Activated CD4-positive, alpha-beta T cell treated with anti-CD3 and anti-CD28 coated beads for 36 hours (primary cell): ENCODE measurements at regions not wholly inside any gene's neighbourhood (a gene's known extent, or its start where the extent isn't known, plus 50 kb on each side); places are given as distances from the start of the nearest gene placed in this dataset.

ENCODE experiments used
- ATAC-seq: fragments of 200-7000 bp; cut with Tn5 transposase; one replicate; pipeline ENCODE4 v1.10.0; 2021; ENCODE audit warnings: mild to moderate bottlenecking, moderate library complexity
- CTCF ChIA-PET: fragments of 350-600 bp; sonication (Branson Sonifier 250); formaldehyde crosslinking; loops from one replicate; lab custom pipeline; 2021; ENCODE audit warnings: antibody characterized with exemption; lab: Charles Lee
- POLR2A ChIA-PET: fragments of 350-600 bp; sonication (Branson Sonifier 250); formaldehyde crosslinking; loops from one replicate; lab custom pipeline; 2021; ENCODE audit warnings: antibody characterized with exemption, inconsistent platforms; lab: Charles Lee
- DNase-seq: peaks from one replicate; pipeline ENCODE4 v3.0.0-alpha.2; 2020
- H3K27ac Mint-ChIP-seq: one replicate; pipeline ENCODE4 v1.8.0; 2021; ENCODE audit warnings: mixed read lengths
- H3K27me3 Mint-ChIP-seq: one replicate; pipeline ENCODE4 v1.8.0; 2021; ENCODE audit warnings: mixed read lengths
- H3K36me3 Mint-ChIP-seq: one replicate; pipeline ENCODE4 v1.8.0; 2021; ENCODE audit warnings: low read depth, mixed read lengths
- H3K4me1 Mint-ChIP-seq: one replicate; pipeline ENCODE4 v1.8.0; 2021; ENCODE audit warnings: mixed read lengths
- H3K4me3 Mint-ChIP-seq: one replicate; pipeline ENCODE4 v1.8.0; 2021; ENCODE audit warnings: mild to moderate bottlenecking, moderate library complexity, mixed read lengths
- H3K9me3 Mint-ChIP-seq: one replicate; pipeline ENCODE4 v1.8.0; 2021; ENCODE audit warnings: low read depth, mixed read lengths
- intact Hi-C, 2 experiments: fragments of 100-400 bp; cut with DNase I in 1 of 2; cut with micrococcal nuclease in 1 of 2; formaldehyde crosslinking; loops; one replicate each; pipeline versions ENCODE4 v1.14.2 to v1.15.1; 2022 to 2024; cut with DNase I, micrococcal nuclease

DNA sequence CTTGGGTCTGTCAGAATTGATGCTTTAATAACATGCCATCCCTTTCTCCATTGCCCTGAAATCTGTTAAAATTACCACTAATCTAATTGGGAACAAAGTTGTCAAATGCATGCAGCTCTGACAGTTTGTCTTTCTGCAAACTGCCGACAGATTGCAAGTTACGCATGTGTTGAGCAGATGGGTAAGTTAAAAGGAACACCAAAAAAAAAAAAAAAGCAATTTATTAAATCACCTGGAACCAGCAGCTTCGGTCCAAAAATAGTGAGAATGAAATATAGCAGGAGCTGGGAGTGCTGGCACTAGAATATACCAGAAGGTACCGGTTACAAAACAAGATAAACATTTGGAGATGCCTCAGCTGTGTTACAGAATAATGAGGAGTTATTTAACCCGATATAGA, 149.6 kb upstream of the C1orf87 start:
- no peak for ATAC-seq
- Mint-ChIP-seq H3K36me3 (no peaks in the 10 kb centered on the region), H3K4me3 (no peak overlapping the region), H3K27ac (no peak overlapping the region), H3K4me1 (peaks cover 10% of the 10 kb centered on the region), H3K9me3 (no peaks in the 10 kb centered on the region), H3K27me3 (peaks cover 6% of the 10 kb centered on the region)
- ChIA-PET POLR2A (no interaction called here), CTCF (no interaction called here)
- DNase-seq, result no peak
- intact Hi-C loops, result no loop called here

DNA sequence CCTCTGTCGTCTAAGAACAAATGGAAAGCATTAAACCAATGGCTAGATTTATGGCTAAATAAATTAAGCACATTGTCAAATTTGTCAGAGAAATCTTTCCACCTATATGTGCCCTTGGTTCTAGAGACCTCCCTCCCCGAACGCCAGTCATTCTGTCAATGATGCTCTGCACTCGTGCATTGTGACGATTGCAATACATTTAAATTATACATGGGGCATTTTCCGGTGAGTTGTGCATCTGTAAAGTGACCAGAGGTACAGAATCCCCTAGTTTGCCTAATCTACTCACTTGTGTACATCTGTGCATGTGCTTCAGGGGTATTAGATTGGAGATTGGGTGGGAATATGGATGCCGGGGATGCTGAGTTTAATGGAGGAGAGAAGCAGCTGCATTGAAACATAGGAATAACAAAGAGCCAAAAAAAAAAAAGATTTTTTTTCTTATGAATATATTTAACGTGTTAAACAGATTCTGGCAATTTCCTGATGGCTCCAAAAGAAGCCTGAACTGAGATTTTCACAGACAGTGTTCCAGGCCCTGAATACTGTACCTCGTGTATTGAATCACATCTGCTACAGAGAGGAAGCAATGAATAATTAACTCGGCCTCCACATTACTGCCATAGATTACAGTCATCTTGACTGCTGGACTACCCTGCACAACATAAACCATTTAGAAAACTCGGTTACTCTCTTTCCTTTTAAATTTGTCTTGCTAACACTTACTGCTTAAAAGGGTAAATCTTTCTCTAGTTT, 149.0 kb upstream of the C1orf87 start:
- Mint-ChIP-seq H3K36me3 (no peaks in the 10 kb centered on the region), H3K27me3 (peaks cover 6% of the 10 kb centered on the region), H3K4me3 (no peak overlapping the region), H3K9me3 (no peaks in the 10 kb centered on the region), H3K27ac (no peak overlapping the region), H3K4me1 (peaks cover 4% of the 10 kb centered on the region)
- DNase-seq (no peak), ATAC-seq (no peak)
- ChIA-PET CTCF (interaction anchor here (0.6 kb wide), 1 partner anchor 13 kb away, joined by 3 read pairs; no protein-coding TSS in a partner anchor), POLR2A (no interaction called here)
- intact Hi-C loops, result no loop called here

DNA sequence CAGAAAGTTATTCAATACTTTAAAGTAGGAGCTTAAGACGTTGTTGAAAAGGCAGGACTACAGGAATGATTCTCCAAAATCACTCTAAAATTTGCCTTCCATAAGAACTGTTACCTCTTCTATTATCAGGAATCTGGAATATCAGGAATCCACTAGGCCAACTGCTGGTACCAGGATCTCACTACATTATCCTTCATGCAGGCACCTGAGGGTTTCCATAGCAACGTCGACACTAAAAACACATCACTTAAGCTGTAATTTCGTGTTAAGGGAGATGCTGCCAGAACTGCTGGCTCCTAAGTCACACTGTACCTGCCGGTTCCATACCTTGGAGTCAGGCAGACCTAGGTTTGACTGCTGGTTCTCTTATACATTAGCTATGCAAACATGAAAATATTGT, 139.7 kb upstream of the C1orf87 start:
- intact Hi-C loops, result no loop called here
- no peaks in the 10 kb centered on the region for H3K27me3 Mint-ChIP-seq
- no peak overlapping the region for H3K27ac Mint-ChIP-seq
- no peak overlapping the region for H3K4me3 Mint-ChIP-seq
- no peak for DNase-seq
- no peak for ATAC-seq
- no peaks in the 10 kb centered on the region for H3K36me3 Mint-ChIP-seq
- no peaks in the 10 kb centered on the region for H3K4me1 Mint-ChIP-seq
- ChIA-PET POLR2A (no interaction called here), CTCF (no interaction called here)
- no peaks in the 10 kb centered on the region for H3K9me3 Mint-ChIP-seq

DNA sequence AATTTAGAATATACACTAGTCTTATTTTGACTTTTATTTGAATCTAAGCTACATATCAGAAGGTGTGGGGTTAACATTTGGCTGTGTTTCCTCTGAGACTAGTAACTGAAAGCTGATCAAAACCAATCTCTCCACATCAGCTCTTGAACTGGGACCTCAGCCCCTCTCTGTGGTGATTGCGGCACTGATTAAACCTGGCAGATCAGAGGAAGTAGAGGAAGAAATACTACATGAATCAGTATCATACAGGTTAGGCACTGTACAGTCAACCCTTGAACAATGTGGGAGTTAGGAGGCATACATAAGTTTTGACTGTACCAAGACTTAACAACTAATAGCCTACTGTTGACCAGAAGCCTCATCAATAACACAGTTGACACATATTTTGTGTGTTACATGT, 122.5 kb upstream of the C1orf87 start:
- ATAC-seq, result no peak
- H3K9me3 Mint-ChIP-seq, result no peaks in the 10 kb centered on the region
- intact Hi-C loops, result no loop called here

DNA sequence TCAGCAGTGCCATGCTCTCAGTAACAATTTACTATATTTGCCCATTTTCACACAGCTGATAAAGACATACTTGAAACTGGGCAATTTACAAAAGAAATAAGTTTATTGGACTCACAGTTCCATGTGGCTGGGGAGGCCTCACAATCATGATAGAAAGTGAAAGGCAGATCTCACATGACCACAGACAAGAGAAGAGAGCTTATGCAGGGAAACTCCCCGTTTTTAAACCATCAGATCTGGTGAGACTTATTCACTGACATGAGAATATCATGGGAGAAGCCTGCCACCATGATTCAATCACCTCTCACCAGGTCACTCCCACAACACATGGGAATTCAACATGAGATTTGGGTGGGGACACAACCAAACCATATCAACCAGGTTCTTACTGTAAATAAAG, 112.1 kb upstream of the C1orf87 start:
- ChIA-PET CTCF (no interaction called here), POLR2A (no interaction called here)
- no peak overlapping the region for H3K27ac Mint-ChIP-seq
- ATAC-seq, result no peak
- DNase-seq, result no peak
- no peaks in the 10 kb centered on the region for H3K4me1 Mint-ChIP-seq
- no peaks in the 10 kb centered on the region for H3K36me3 Mint-ChIP-seq
- intact Hi-C loops, result no loop called here
- H3K27me3 Mint-ChIP-seq, result no peaks in the 10 kb centered on the region
- H3K4me3 Mint-ChIP-seq, result no peak overlapping the region
- H3K9me3 Mint-ChIP-seq, result peaks cover 19% of the 10 kb centered on the region

More for the DNA sequence above, 122.5 kb upstream of the C1orf87 start:
- Mint-ChIP-seq H3K36me3 (no peaks in the 10 kb centered on the region), H3K27me3 (no peaks in the 10 kb centered on the region), H3K4me1 (no peaks in the 10 kb centered on the region), H3K4me3 (no peak overlapping the region), H3K27ac (no peak overlapping the region)
- ChIA-PET CTCF (no interaction called here), POLR2A (no interaction called here)
- no peak for DNase-seq

DNA sequence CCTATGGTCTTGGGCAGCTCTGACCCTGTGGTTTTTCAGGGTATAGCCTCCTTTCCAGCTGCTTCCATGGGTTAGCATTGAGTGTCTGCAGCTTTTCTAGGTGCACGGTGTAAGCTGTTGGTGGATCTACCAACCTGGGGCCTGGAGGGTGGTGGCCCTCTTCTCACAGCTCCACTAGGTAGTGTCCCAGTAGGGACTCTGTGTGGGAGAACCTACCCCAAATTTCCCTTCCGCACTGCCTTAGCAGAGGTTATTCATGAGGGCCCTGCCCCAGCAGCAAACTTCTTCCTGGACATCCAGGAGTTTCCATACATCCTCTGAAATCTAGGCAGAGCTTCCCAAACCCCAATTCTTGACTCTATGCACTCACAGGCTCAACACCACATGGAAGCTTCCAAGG, 111.0 kb upstream of the C1orf87 start:
- no peak overlapping the region for H3K27ac Mint-ChIP-seq
- ATAC-seq (no peak), DNase-seq (no peak)
- intact Hi-C loops, result no loop called here
- H3K27me3 Mint-ChIP-seq, result no peaks in the 10 kb centered on the region
- ChIA-PET POLR2A (no interaction called here), CTCF (no interaction called here)
- no peak overlapping the region for H3K4me3 Mint-ChIP-seq
- H3K4me1 Mint-ChIP-seq, result no peaks in the 10 kb centered on the region
- no peaks in the 10 kb centered on the region for H3K36me3 Mint-ChIP-seq
- H3K9me3 Mint-ChIP-seq, result peaks cover 19% of the 10 kb centered on the region

DNA sequence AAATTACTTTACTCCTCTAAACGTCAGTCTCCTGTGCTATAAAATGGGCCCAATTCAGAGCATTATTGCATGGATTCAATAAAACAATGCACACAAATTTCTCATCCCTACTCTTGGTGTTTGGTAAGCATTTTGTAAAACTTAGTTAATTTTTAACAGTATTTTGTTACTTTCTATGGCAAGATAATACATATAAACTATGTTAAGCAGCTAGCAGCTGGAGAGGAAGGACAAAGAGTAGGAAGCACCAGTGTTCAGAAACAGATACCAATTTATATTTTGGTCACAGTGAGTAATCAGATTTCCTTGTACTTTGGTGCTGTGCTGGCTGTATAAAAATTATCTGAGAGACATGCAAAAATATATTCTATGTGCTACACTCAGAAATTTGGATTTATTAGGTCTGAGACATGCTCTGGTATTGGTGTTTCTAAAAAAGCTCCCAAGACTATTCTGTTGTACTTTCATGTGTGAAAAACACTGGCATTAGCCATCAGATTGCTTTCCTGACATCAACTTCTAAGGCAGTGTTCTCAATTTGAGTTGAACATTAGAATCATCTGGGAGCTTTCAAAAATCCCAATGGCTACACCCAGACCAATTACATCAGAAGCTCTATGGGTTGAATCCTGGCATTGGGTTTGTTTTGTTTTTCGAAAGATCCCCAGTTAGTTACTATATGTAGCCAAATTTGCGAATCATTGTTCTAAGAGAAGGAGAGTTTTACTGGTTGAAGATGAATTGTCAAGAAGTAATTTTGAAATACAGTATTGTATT, 100.3 kb upstream of the C1orf87 start:
- H3K27me3 Mint-ChIP-seq, result peaks cover 5% of the 10 kb centered on the region
- no peak overlapping the region for H3K27ac Mint-ChIP-seq
- no peaks in the 10 kb centered on the region for H3K4me1 Mint-ChIP-seq
- ChIA-PET CTCF (no interaction called here), POLR2A (no interaction called here)
- no peaks in the 10 kb centered on the region for H3K9me3 Mint-ChIP-seq
- intact Hi-C loops, result no loop called here
- DNase-seq (no peak), ATAC-seq (no peak)
- H3K4me3 Mint-ChIP-seq, result no peak overlapping the region
- no peaks in the 10 kb centered on the region for H3K36me3 Mint-ChIP-seq

DNA sequence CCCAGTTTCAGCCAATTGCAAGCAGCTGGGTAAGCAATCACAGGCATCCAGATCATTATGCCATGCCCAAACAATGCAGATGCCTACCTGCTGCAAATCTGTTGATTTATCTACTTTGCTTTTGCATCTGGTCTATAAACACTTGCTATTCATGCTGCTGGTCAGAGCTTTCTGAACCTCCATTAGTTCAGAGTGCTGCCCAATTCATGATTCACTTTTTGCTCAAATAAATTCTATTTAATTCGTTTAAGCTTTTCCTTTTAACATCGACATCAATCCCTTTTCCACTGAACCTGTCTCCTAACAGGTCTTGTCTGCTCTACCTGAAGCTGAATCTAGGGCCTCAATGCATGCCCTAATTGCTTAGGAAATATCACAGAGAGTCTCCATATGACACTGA, 99.4 kb upstream of the C1orf87 start:
- no peaks in the 10 kb centered on the region for H3K36me3 Mint-ChIP-seq

DNA sequence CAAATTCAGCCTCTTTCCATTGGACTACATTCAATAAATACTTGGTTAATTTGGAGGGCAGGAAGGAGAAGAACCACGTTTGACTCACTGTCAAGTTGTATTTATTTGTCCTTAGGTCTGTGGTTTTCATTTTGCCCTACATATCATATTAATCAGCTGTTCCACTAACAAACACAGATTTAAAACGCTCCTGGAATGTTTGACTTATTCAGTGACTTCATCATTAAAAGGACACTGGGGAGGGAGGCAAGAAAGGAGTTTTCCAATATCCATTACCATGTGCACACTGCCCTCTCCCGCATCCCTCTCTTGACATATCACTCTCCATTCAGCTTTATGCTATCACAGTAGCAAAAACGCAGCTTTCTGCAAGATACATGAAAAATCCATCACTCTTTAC, 98.2 kb upstream of the C1orf87 start:
- H3K9me3 Mint-ChIP-seq, result no peaks in the 10 kb centered on the region
- H3K4me1 Mint-ChIP-seq, result no peaks in the 10 kb centered on the region
- no peak overlapping the region for H3K27ac Mint-ChIP-seq
- ATAC-seq (no peak), DNase-seq (no peak)
- H3K36me3 Mint-ChIP-seq, result no peaks in the 10 kb centered on the region
- intact Hi-C loops, result no loop called here
- ChIA-PET CTCF (no interaction called here), POLR2A (no interaction called here)
- H3K27me3 Mint-ChIP-seq, result peaks cover 2% of the 10 kb centered on the region
- no peak overlapping the region for H3K4me3 Mint-ChIP-seq

More for the DNA sequence above, 99.4 kb upstream of the C1orf87 start:
- ChIA-PET CTCF (no interaction called here), POLR2A (no interaction called here)
- ATAC-seq, result no peak
- Mint-ChIP-seq H3K27ac (no peak overlapping the region), H3K9me3 (no peaks in the 10 kb centered on the region), H3K4me1 (no peaks in the 10 kb centered on the region), H3K27me3 (peaks cover 5% of the 10 kb centered on the region), H3K4me3 (no peak overlapping the region)
- intact Hi-C loops, result no loop called here
- no peak for DNase-seq

DNA sequence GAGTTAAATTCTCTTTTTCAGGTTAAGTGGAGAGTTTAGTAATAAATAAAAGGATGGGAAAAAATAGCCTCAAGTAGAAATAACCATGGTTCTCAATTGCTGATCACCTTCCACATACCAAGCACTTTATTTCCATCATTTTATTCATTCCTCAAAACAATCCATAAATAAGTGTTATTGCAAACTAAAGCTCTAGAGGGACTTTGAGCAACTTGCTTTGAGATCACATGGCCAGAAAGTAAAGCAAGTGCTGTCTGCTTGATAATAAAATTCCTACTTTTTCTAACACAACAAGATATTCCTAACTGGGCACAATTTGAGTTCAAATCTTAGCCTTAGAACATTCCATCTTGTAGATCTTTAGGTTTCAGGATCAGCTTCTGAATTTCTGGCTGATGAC, 97.1 kb upstream of the C1orf87 start:
- CTCF ChIA-PET, result no interaction called here
- POLR2A ChIA-PET, result no interaction called here
- Mint-ChIP-seq H3K4me1 (no peaks in the 10 kb centered on the region), H3K27me3 (peaks cover 2% of the 10 kb centered on the region), H3K4me3 (no peak overlapping the region), H3K9me3 (no peaks in the 10 kb centered on the region), H3K27ac (no peak overlapping the region), H3K36me3 (no peaks in the 10 kb centered on the region)
- DNase-seq (no peak), ATAC-seq (no peak)
- intact Hi-C loops, result no loop called here

DNA sequence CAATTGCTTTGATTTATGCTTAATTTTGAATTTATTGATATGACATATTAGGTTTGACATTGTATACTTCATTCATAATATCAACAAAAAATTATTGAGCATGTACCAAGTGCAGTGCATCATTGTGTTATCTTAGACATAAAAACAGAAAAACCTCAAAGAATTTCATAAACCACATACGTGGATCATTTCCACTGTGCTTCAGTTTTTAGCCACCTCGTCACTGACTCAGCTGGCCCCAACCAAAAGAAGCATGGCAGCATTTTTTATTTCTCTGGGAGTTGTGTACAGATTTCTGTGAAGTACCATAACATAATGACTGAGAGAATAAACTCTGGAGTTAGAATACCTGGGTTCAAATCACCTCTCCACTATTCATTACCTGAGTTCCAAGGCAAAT, 95.6 kb upstream of the C1orf87 start:
- intact Hi-C loops, result no loop called here
- H3K4me3 Mint-ChIP-seq, result no peak overlapping the region
- H3K9me3 Mint-ChIP-seq, result no peaks in the 10 kb centered on the region
- peaks cover 2% of the 10 kb centered on the region for H3K27me3 Mint-ChIP-seq
- no peaks in the 10 kb centered on the region for H3K4me1 Mint-ChIP-seq
- DNase-seq (no peak), ATAC-seq (no peak)
- no peaks in the 10 kb centered on the region for H3K36me3 Mint-ChIP-seq
- CTCF ChIA-PET, result no interaction called here
- H3K27ac Mint-ChIP-seq, result no peak overlapping the region
- POLR2A ChIA-PET, result no interaction called here

DNA sequence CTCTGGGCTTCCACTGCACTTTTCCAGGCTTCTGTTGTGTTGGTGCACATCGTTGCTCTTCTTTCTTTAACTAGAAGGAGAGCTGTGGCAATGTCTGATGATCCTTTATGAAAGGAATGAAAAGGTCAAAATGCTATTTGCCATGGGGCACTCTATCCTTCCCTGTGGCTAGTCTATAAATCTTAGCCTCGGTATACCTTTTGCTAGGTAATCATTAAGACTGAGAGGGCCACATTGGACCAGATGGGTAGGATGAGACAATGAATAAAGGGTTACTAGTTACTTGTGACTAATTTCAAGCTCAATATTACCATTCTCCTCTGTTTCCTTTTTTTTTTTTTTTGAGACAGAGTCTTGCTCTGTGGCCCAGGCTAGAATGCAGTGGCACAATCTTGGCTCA, 89.4 kb upstream of the C1orf87 start:
- CTCF ChIA-PET, result no interaction called here
- ATAC-seq (no peak), DNase-seq (no peak)
- H3K4me3 Mint-ChIP-seq, result no peak overlapping the region
- intact Hi-C loops, result no loop called here
- H3K9me3 Mint-ChIP-seq, result no peaks in the 10 kb centered on the region
- no peaks in the 10 kb centered on the region for H3K4me1 Mint-ChIP-seq
- POLR2A ChIA-PET, result no interaction called here
- no peaks in the 10 kb centered on the region for H3K36me3 Mint-ChIP-seq
- no peak overlapping the region for H3K27ac Mint-ChIP-seq
- H3K27me3 Mint-ChIP-seq, result no peaks in the 10 kb centered on the region
